KMS-11 (cell line): ENCODE measurements at regions not wholly inside any gene's neighbourhood (a gene's known extent, or its start where the extent isn't known, plus 50 kb on each side); places are given as distances from the start of the nearest gene placed in this dataset.

Experiments
- H2AFZ ChIP-seq: fragments of 200-600 bp; sonication (generic); 2 replicates; pipeline ENCODE4 v1.6.1; 2016; ENCODE audit warnings: antibody characterized with exemption, mixed run types, low read depth
- H3K27ac ChIP-seq: fragments of 200-600 bp; sonication (generic); 2 replicates; pipeline ENCODE4 v1.6.1; 2016; ENCODE audit warnings: mild to moderate bottlenecking, mixed run types
- H3K27me3 ChIP-seq: fragments of 200-600 bp; sonication (generic); 2 replicates; pipeline ENCODE4 v1.6.1; 2017; ENCODE audit warnings: mild to moderate bottlenecking, low read depth, mixed run types, moderate library complexity; ENCODE audit not compliant: insufficient read depth
- H3K36me3 ChIP-seq: fragments of 200-600 bp; sonication (generic); 2 replicates; pipeline ENCODE4 v1.6.1; 2017; ENCODE audit warnings: mild to moderate bottlenecking, mixed run types; ENCODE audit not compliant: insufficient read depth
- H3K4me1 ChIP-seq: fragments of 200-600 bp; sonication (generic); 2 replicates; pipeline ENCODE4 v1.6.1; 2016; ENCODE audit warnings: mild to moderate bottlenecking, low read depth, mixed run types; ENCODE audit not compliant: poor library complexity, severe bottlenecking
- H3K4me2 ChIP-seq: fragments of 200-600 bp; sonication (generic); 2 replicates; pipeline ENCODE4 v1.7.0; 2016; ENCODE audit warnings: mild to moderate bottlenecking, mixed run types
- H3K4me3 ChIP-seq: fragments of 200-600 bp; sonication (generic); IDR thresholded peaks from 2 replicates; pipeline ENCODE4 v1.6.1; 2017; ENCODE audit warnings: low read depth, low read length, mixed read lengths; ENCODE audit not compliant: insufficient read depth
- H3K79me2 ChIP-seq: fragments of 200-600 bp; sonication (generic); 2 replicates; pipeline ENCODE4 v1.6.1; 2016; ENCODE audit warnings: low read depth, mixed run types; ENCODE audit not compliant: insufficient read depth
- H3K9ac ChIP-seq: fragments of 200-600 bp; sonication (generic); 2 replicates; pipeline ENCODE4 v1.6.1; 2016; ENCODE audit warnings: mild to moderate bottlenecking, mixed run types
- H4K20me1 ChIP-seq: fragments of 200-600 bp; sonication (generic); 2 replicates; pipeline ENCODE4 v1.6.1; 2016; ENCODE audit warnings: mild to moderate bottlenecking, mixed run types; ENCODE audit not compliant: insufficient read depth
- CTCF ChIP-seq: fragments of 200-600 bp; sonication (generic); conservative IDR thresholded peaks from 2 replicates; pipeline ENCODE4 v1.6.1; 2017; ENCODE audit warnings: low read depth, mild to moderate bottlenecking, antibody characterized with exemption, low read length, moderate library complexity, mixed read lengths

- no peaks in the 10 kb centered on the region for H3K27me3 ChIP-seq
- H3K36me3 ChIP-seq: no peaks in the 10 kb centered on the region
- H2AFZ ChIP-seq: no peak overlapping the region
- no peak overlapping the region for H3K4me2 ChIP-seq
- H4K20me1 ChIP-seq: no peaks in the 10 kb centered on the region
- H3K9ac ChIP-seq: no peak overlapping the region
- H3K4me3 ChIP-seq: no peak overlapping the region
- TF ChIP-seq CTCF: no peak
- no peaks in the 10 kb centered on the region for H3K4me1 ChIP-seq
- H3K79me2 ChIP-seq: no peaks in the 10 kb centered on the region
- no peak overlapping the region for H3K27ac ChIP-seq
These were observed 328.1 kb downstream of the IL20RB start for GRCh38 chr3:137285924-137286323.

- no peak for TF ChIP-seq CTCF
- no peak overlapping the region for H3K4me2 ChIP-seq
- H3K36me3 ChIP-seq: no peaks in the 10 kb centered on the region
- no peak overlapping the region for H3K9ac ChIP-seq
- H3K79me2 ChIP-seq: no peaks in the 10 kb centered on the region
- H3K4me1 ChIP-seq: no peaks in the 10 kb centered on the region
- H3K27ac ChIP-seq: no peak overlapping the region
- H3K27me3 ChIP-seq: no peaks in the 10 kb centered on the region
- no peak overlapping the region for H2AFZ ChIP-seq
- H4K20me1 ChIP-seq: no peaks in the 10 kb centered on the region
- no peak overlapping the region for H3K4me3 ChIP-seq
These were observed 335.3 kb downstream of the IL20RB start for GRCh38 chr3:137293086-137293485.

- H3K36me3 ChIP-seq: no peaks in the 10 kb centered on the region
- no peak overlapping the region for H3K27ac ChIP-seq
- no peak for TF ChIP-seq CTCF
- H3K4me2 ChIP-seq: no peak overlapping the region
- H3K4me3 ChIP-seq: no peak overlapping the region
- no peaks in the 10 kb centered on the region for H4K20me1 ChIP-seq
- H3K79me2 ChIP-seq: no peaks in the 10 kb centered on the region
- H3K4me1 ChIP-seq: no peaks in the 10 kb centered on the region
- H3K27me3 ChIP-seq: no peaks in the 10 kb centered on the region
- no peak overlapping the region for H2AFZ ChIP-seq
- no peak overlapping the region for H3K9ac ChIP-seq
These were observed 336.4 kb downstream of the IL20RB start for GRCh38 chr3:137294139-137294538.

- H3K4me3 ChIP-seq: no peak overlapping the region
These were observed 337.1 kb downstream of the IL20RB start for GRCh38 chr3:137294839-137295238.

More at GRCh38 chr3:137294839-137295238, 337.1 kb downstream of the IL20RB start:
- Histone ChIP-seq H2AFZ (no peak overlapping the region), H3K4me2 (no peak overlapping the region), H4K20me1 (no peaks in the 10 kb centered on the region), H3K4me1 (peaks cover 2% of the 10 kb centered on the region), H3K27me3 (no peaks in the 10 kb centered on the region), H3K27ac (no peak overlapping the region), H3K79me2 (no peaks in the 10 kb centered on the region), H3K9ac (no peak overlapping the region), H3K36me3 (no peaks in the 10 kb centered on the region)
- no peak for TF ChIP-seq CTCF
